Esophagus squamous epithelium (tissue), 4 donors: ENCODE measurements at regions not wholly inside any gene's neighbourhood (a gene's known extent, or its start where the extent isn't known, plus 50 kb on each side); places are given as distances from the start of the nearest gene placed in this dataset.

Source experiments
- CTCF ChIP-seq, 6 experiments: fragments of 450-650 bp in 4 of 6; fragments of 200-600 bp in 2 of 6; sonication (generic) in 2 of 6; IDR thresholded peaks; one replicate each; pipeline ENCODE4 v1.5.1; 2016 to 2019; ENCODE audit warnings: antibody characterized with exemption in 6 of 6, mild to moderate bottlenecking in 4 of 6, moderate library complexity in 4 of 6
- POLR2A ChIP-seq, 4 donors: fragments of 450-650 bp; IDR thresholded peaks; one replicate each; pipeline ENCODE4 v1.6.1; 2017; ENCODE audit warnings: antibody characterized with exemption in 4 of 4, mild to moderate bottlenecking in 4 of 4, moderate library complexity in 3 of 4

- TF ChIP-seq CTCF (IDR thresholded peaks at IDR 0.05), result no peak
- TF ChIP-seq POLR2A (IDR thresholded peaks at IDR 0.05), result no peak
These were observed 470.4 kb upstream of the ACVR2A start for GRCh38 chr2:147374423-147374811.
